ENCODE measurements at regions not wholly inside any gene's neighbourhood (a gene's known extent, or its start where the extent isn't known, plus 50 kb on each side); places are given as distances from the start of the nearest gene placed in this dataset.

DNA sequence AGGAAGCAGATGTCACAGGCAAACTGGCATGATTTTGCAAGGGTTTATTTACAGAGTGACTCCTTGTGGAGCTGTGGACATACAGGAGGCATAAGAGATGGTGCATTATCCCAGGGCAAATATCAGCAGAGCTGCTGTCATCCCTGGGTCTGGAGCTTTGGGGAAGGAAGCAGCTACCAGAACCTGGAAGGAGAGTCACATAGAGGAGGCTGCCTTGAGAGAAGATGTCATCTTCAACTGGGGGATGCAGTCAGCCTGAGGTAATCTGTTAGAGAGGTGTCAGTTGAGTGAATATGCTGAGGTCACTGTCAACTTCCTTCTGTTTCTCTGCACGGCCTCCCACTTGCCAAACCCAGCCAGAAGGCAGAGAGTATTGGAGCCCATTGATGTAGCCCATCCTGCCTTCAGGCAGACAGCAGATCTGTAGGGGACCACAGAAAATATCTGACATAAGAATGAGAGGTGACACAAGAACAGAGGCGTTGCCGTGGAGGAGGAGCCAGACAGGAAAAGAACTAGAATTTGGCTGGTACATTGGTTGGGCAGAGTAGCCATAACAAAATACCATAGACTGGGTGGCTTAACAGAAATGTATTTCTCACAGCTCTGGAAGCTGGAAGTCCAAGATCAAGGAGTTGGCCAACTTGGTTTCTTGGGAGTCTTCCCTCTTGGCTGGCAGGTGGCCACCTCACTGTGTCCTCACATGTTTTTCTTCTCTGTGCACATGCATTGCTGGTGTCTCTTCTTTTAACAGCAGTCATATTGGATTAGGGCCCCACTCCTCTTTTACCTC, 102.8 kb downstream of the SNX18 start:
- no peaks in the 10 kb centered on the region for H3K36me3 ChIP-seq (ENCODE audit: control insufficient read depth, insufficient read depth, low read length)
- no peaks in the 10 kb centered on the region for H3K4me1 ChIP-seq (ENCODE audit: control insufficient read depth, insufficient read depth, low read length)
- H3K27me3 ChIP-seq (ENCODE audit: control insufficient read depth, insufficient read depth, low read length): no peaks in the 10 kb centered on the region
- no peak overlapping the region for H3K27ac ChIP-seq (ENCODE audit: low read depth, low read length)
- H3K9me3 ChIP-seq (ENCODE audit: control insufficient read depth, insufficient read depth, low read depth, low read length): no peaks in the 10 kb centered on the region; the same call in none of the 2 replicates
- no peak overlapping the region for H3K9ac ChIP-seq (ENCODE audit: low read length)
- no peak overlapping the region for H3K4me3 ChIP-seq (ENCODE audit: low read depth, low read length)

DNA sequence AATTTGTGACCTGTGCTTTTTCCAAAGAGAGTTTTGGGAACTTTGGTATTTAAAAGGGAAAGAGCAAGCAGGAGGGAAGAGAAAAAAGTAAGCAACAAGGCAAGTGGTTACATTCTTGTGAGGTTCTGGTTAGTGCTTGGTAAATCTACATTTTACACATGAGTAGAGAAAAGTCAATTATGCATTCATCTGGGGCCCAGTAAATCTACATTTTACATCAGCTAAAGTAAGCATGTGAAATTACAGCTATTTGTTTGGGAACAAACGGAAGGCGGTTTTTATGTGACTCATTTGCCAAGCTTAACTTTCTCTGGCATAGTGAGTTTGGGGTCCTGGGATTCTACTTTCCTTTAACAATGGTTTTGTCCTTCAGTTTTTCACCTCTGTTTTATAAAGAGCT, 102.2 kb downstream of the SNX18 start:
- no peaks in the 10 kb centered on the region for H3K36me3 ChIP-seq (ENCODE audit: control insufficient read depth, insufficient read depth, low read length)
- H3K27me3 ChIP-seq (ENCODE audit: control insufficient read depth, insufficient read depth, low read length): no peaks in the 10 kb centered on the region
- H3K9me3 ChIP-seq (ENCODE audit: control insufficient read depth, insufficient read depth, low read depth, low read length): no peaks in the 10 kb centered on the region; the same call in none of the 2 replicates
- H3K4me3 ChIP-seq (ENCODE audit: low read depth, low read length): no peak overlapping the region
- H3K27ac ChIP-seq (ENCODE audit: low read depth, low read length): no peak overlapping the region
- no peaks in the 10 kb centered on the region for H3K4me1 ChIP-seq (ENCODE audit: control insufficient read depth, insufficient read depth, low read length)
- H3K9ac ChIP-seq (ENCODE audit: low read length): no peak overlapping the region

DNA sequence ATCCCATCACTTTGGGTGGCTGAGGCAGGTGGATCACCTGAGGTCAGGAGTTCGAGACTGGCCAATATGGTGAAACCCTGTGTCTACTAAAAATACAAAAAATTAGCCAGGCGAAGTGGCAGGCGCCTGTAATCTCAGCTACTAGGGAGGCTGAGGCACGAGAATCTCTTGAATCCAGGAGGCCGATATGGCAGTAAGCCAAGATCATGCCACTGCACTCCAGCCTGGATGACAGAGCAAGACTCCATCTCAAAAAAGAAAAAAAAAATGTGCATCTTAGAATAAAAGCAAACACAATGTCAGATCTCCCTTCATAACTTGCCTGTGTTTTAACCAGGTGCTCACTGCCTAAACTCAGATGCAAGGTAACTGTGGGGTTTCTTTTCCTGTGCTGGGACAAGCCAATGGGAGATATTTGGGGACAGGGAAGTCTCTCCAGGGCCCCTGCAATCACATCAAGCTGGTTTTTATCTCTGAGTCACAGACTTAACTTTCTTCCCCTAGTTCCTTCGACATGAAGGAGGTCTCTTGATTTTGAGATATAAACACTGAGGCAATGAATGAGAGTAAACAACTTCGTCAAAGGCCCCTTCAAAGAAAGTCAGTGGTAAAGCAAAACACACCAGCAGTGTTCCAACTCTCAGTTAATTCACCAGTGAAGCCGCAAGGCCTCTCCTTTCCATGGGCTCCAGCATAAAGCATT, 99.1 kb downstream of the SNX18 start:
- H3K4me3 ChIP-seq (ENCODE audit: low read depth, low read length): no peak overlapping the region
- no peaks in the 10 kb centered on the region for H3K27me3 ChIP-seq (ENCODE audit: control insufficient read depth, insufficient read depth, low read length)
- no peaks in the 10 kb centered on the region for H3K36me3 ChIP-seq (ENCODE audit: control insufficient read depth, insufficient read depth, low read length)
- H3K4me1 ChIP-seq (ENCODE audit: control insufficient read depth, insufficient read depth, low read length): no peaks in the 10 kb centered on the region
- H3K9ac ChIP-seq (ENCODE audit: low read length): no peak overlapping the region
- no peaks in the 10 kb centered on the region; the same call in 1 of the 2 replicates for H3K9me3 ChIP-seq (ENCODE audit: control insufficient read depth, insufficient read depth, low read depth, low read length)
- no peak overlapping the region for H3K27ac ChIP-seq (ENCODE audit: low read depth, low read length)

DNA sequence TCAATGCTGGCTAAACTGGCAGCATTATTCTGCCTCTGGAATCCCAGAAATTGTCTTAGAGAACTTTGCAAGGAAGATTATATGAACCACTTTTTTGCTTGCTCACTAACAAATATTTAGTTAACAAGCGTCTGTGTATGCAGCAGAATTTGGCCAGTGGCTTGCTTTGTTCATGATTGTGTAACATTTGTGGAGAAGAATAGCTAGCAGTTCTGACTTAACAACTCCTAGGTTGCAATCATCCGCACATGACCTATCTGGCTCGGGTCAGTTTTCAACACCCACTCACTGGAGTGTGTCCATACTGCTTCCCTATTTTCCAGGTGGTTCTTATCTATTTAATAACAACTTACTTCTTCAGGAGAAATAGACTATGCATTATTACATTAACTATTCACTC, 98.5 kb downstream of the SNX18 start:
- Histone ChIP-seq H3K9ac (ENCODE audit: low read length) (no peak overlapping the region), H3K27ac (ENCODE audit: low read depth, low read length) (no peak overlapping the region), H3K9me3 (ENCODE audit: control insufficient read depth, insufficient read depth, low read depth, low read length) (no peaks in the 10 kb centered on the region; the same call in 1 of the 2 replicates), H3K4me3 (ENCODE audit: low read depth, low read length) (no peak overlapping the region), H3K27me3 (ENCODE audit: control insufficient read depth, insufficient read depth, low read length) (no peaks in the 10 kb centered on the region), H3K36me3 (ENCODE audit: control insufficient read depth, insufficient read depth, low read length) (no peaks in the 10 kb centered on the region), H3K4me1 (ENCODE audit: control insufficient read depth, insufficient read depth, low read length) (no peaks in the 10 kb centered on the region)

DNA sequence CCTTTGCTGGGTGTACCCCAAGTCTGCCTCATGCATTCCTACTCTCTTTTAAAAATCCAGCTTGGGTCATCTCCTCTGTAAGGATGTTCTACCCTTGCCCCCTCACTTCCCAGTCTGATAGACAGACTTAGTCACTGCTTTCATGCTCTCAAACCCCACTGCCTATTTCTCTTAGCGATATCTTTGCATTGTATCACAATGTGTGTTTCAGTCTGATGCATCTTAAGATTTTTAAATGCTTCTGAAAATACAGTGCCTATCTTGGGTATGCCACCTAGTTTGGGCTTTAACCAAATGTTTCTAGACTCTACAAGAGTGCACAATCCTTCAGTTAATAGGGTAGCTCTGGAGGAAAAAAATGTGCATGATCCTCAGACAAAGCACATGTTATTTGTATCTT, 97.8 kb downstream of the SNX18 start:
- Histone ChIP-seq H3K9ac (ENCODE audit: low read length) (no peak overlapping the region), H3K4me3 (ENCODE audit: low read depth, low read length) (no peak overlapping the region), H3K9me3 (ENCODE audit: control insufficient read depth, insufficient read depth, low read depth, low read length) (no peaks in the 10 kb centered on the region; the same call in 1 of the 2 replicates), H3K27ac (ENCODE audit: low read depth, low read length) (no peak overlapping the region), H3K36me3 (ENCODE audit: control insufficient read depth, insufficient read depth, low read length) (no peaks in the 10 kb centered on the region), H3K27me3 (ENCODE audit: control insufficient read depth, insufficient read depth, low read length) (no peaks in the 10 kb centered on the region), H3K4me1 (ENCODE audit: control insufficient read depth, insufficient read depth, low read length) (no peaks in the 10 kb centered on the region)

DNA sequence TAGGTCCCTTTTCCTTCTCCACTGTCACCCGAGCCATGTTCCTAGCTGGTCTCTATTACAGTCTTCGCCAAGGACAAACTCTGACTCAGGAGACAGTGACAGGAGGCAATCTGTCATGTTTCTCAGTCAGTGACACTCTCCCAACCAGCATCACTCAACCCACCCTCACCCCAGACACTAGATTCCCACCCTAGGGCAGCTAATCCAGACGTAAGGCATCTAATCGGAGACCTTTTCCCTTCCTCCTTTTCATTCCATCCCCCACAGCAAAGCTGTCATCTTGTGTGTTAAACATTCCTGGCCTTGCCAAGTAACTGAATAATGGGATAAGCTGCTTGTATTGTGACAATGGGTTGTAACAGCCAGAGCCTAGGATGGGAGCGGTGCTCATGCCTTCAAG, 95.2 kb downstream of the SNX18 start:
- H3K4me1 ChIP-seq (ENCODE audit: control insufficient read depth, insufficient read depth, low read length): no peaks in the 10 kb centered on the region
- no peaks in the 10 kb centered on the region for H3K36me3 ChIP-seq (ENCODE audit: control insufficient read depth, insufficient read depth, low read length)
- H3K9ac ChIP-seq (ENCODE audit: low read length): no peak overlapping the region
- H3K4me3 ChIP-seq (ENCODE audit: low read depth, low read length): no peak overlapping the region
- H3K27ac ChIP-seq (ENCODE audit: low read depth, low read length): no peak overlapping the region
- H3K9me3 ChIP-seq (ENCODE audit: control insufficient read depth, insufficient read depth, low read depth, low read length): peaks cover 7% of the 10 kb centered on the region; the same call in 1 of the 2 replicates
- no peaks in the 10 kb centered on the region for H3K27me3 ChIP-seq (ENCODE audit: control insufficient read depth, insufficient read depth, low read length)

DNA sequence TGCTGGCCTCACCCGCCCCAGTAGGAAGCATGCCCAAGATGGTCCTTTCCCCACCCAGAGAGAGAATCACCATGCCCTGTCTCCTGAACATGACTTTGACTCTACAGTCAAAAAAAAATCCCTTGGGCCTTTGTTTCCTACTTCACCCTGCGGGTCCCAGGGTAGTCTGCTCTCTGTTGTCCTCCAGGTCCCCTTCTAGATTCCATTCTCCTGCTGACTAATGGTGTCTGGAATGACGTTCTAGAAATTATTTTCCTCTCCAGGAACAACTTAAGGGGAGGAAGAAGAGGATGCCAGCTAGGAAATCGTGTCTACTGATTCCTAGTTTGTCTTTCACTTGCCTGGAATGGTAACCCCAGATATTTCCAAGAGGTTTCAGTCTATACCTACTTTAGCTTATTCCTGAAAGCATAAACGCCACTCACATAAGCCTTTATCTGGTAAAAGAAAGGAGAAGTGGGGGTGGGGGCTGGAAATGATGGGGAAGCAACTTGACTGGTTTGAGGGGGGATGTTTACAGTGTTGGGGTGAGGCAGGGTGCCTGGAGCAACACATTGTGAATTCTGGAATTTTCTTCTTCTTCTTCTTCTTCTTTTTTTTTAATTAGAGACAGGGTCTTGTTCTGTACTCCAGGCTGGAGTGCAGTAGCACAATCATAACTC, 93.9 kb downstream of the SNX18 start:
- H3K4me3 ChIP-seq (ENCODE audit: low read depth, low read length): no peak overlapping the region
- no peaks in the 10 kb centered on the region for H3K36me3 ChIP-seq (ENCODE audit: control insufficient read depth, insufficient read depth, low read length)
- no peaks in the 10 kb centered on the region for H3K4me1 ChIP-seq (ENCODE audit: control insufficient read depth, insufficient read depth, low read length)
- no peaks in the 10 kb centered on the region for H3K27me3 ChIP-seq (ENCODE audit: control insufficient read depth, insufficient read depth, low read length)
- H3K9ac ChIP-seq (ENCODE audit: low read length): no peak overlapping the region
- no peak overlapping the region for H3K27ac ChIP-seq (ENCODE audit: low read depth, low read length)
- peaks cover 7% of the 10 kb centered on the region; the same call in 1 of the 2 replicates for H3K9me3 ChIP-seq (ENCODE audit: control insufficient read depth, insufficient read depth, low read depth, low read length)

DNA sequence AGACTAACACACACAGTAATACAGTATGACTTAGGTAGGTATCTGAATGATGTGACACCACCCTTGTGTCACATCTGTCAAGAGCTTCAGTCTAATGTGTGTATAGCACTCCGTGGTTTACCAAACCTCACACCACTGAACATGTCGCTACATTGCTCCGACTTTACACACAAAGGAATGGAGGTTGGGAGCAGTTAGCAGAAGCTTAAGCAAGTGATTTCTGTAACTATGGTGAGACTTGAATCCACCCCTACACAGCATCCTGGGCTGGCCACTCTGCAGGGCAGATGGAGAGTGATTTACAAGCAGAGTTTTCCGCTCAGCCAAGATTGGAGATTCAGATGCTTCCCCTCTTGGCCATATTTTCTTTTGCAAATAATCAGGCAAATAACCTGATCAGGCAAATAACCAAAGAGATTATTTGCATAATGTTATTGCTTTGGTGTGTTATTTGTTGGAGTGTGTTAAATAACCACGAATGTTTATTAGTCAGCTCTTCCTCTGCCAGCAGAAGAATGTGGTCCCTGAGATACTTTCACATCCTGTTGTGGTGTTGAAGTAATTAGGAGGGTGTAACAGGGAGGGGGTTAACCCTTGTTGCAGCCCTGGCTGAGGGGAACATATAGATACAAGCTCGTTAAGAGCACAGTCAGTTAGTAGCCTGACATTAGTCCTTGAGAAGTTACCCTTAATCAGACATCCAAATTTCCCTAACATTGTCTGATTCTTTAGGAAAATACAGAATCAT, 92.8 kb downstream of the SNX18 start:
- no peaks in the 10 kb centered on the region for H3K27me3 ChIP-seq (ENCODE audit: control insufficient read depth, insufficient read depth, low read length)
- H3K27ac ChIP-seq (ENCODE audit: low read depth, low read length): no peak overlapping the region
- no peak overlapping the region for H3K9ac ChIP-seq (ENCODE audit: low read length)

DNA sequence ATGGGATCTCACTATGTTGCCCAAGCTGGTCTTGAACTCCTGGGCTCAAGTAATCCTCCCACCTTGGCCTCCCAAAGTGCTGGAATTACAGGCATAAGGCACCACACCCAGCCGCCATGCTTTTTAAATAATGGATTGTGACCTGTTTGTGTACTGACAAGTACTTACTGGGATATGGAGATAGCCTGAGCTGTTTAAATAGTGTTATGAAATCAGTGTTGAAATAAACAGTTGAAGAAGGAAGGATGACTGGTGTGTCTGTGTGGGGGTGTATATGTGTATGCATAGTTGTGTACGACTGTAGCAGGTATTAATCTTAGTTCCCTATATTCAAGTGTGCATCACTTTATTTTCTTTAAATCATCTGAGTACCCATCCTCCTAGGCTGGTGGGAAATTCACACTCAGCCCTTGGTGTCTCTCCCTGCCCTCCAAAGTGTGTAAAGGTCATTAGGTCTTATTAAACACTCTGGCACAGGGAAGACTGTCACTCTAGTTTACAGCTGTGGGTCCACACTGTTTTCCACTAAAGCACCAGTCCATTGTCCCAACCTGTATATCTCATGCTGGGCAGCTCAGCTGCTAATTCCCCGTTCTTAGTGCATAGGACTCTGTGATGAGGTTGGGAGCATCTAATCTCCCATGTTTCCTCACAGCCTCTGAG, 91.0 kb downstream of the SNX18 start:
- Histone ChIP-seq H3K27ac (ENCODE audit: low read depth, low read length) (no peak overlapping the region), H3K9ac (ENCODE audit: low read length) (no peak overlapping the region), H3K4me3 (ENCODE audit: low read depth, low read length) (no peak overlapping the region), H3K9me3 (ENCODE audit: control insufficient read depth, insufficient read depth, low read depth, low read length) (peaks cover 7% of the 10 kb centered on the region; the same call in 1 of the 2 replicates), H3K36me3 (ENCODE audit: control insufficient read depth, insufficient read depth, low read length) (no peaks in the 10 kb centered on the region), H3K4me1 (ENCODE audit: control insufficient read depth, insufficient read depth, low read length) (no peaks in the 10 kb centered on the region), H3K27me3 (ENCODE audit: control insufficient read depth, insufficient read depth, low read length) (no peaks in the 10 kb centered on the region)

More for the DNA sequence above, 92.8 kb downstream of the SNX18 start:
- Histone ChIP-seq H3K9me3 (ENCODE audit: control insufficient read depth, insufficient read depth, low read depth, low read length) (peaks cover 7% of the 10 kb centered on the region; the same call in 1 of the 2 replicates), H3K36me3 (ENCODE audit: control insufficient read depth, insufficient read depth, low read length) (no peaks in the 10 kb centered on the region), H3K4me3 (ENCODE audit: low read depth, low read length) (no peak overlapping the region), H3K4me1 (ENCODE audit: control insufficient read depth, insufficient read depth, low read length) (no peaks in the 10 kb centered on the region)

DNA sequence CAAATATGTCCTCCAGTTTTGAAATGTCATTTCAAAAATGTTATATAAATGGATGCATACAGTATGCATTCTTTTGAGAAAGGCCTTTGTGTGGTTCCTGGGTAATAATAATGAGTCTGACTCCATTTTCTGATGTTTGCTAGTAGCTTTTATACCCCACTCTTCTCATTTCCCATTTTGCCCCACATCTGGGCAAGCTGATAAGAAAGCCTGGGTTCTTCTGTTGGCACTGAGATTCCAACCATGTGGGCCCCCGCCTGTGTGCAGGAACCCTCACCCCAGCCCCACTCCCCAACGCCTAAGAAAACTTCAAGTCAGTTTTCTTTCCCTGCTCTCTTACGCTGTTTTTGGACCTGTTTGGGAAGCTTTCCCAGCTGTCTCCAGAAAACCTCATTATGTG, 89.4 kb downstream of the SNX18 start:
- Histone ChIP-seq H3K27me3 (ENCODE audit: control insufficient read depth, insufficient read depth, low read length) (no peaks in the 10 kb centered on the region), H3K27ac (ENCODE audit: low read depth, low read length) (no peak overlapping the region), H3K9me3 (ENCODE audit: control insufficient read depth, insufficient read depth, low read depth, low read length) (peaks cover 7% of the 10 kb centered on the region; the same call in 1 of the 2 replicates), H3K36me3 (ENCODE audit: control insufficient read depth, insufficient read depth, low read length) (no peaks in the 10 kb centered on the region), H3K4me3 (ENCODE audit: low read depth, low read length) (no peak overlapping the region), H3K4me1 (ENCODE audit: control insufficient read depth, insufficient read depth, low read length) (no peaks in the 10 kb centered on the region), H3K9ac (ENCODE audit: low read length) (no peak overlapping the region)

Measured in HUES6 (cell line).